GM12878 (cell line): ENCODE measurements at regions not wholly inside any gene's neighbourhood (a gene's known extent, or its start where the extent isn't known, plus 50 kb on each side); places are given as distances from the start of the nearest gene placed in this dataset.

Source experiments
- ATAC-seq: fragments of 200-7000 bp; cut with Tn5 transposase; 3 replicates; pipeline ENCODE4 v1.9.1; 2020; ENCODE audit warnings: mild to moderate bottlenecking, moderate library complexity
- BruUV-seq: library from RNA; stranded (reverse); fragments of 400-500 nt; replicated peaks from 2 replicates; lab custom pipeline; 2021; lab: Mats Ljungman, UMichigan
- CTCF ChIA-PET: fragments of 300-600 bp; sonication (Branson Sonifier 250); formaldehyde crosslinking; extraction: SDS; loops from one replicate; lab custom pipeline; 2021; ENCODE audit warnings: inconsistent platforms; lab: Yijun Ruan, JAX
- POLR2A ChIA-PET: fragments of 350-600 bp; formaldehyde crosslinking; extraction: SDS; loops from one replicate; lab custom pipeline; 2021; ENCODE audit warnings: inconsistent platforms; lab: Charles Lee
- RAD21 ChIA-PET: fragments of 300-600 bp; sonication (Branson Sonifier 250); formaldehyde crosslinking; loops from one replicate; lab custom pipeline; 2023; ENCODE audit warnings: antibody characterized with exemption; ENCODE audit not compliant: unreplicated experiment; lab: Charles Lee
- SMC1A ChIA-PET: fragments of 300-600 bp; sonication (Branson Sonifier 250); formaldehyde crosslinking; loops from one replicate; lab custom pipeline; 2023; ENCODE audit not compliant: unreplicated experiment, uncharacterized antibody; lab: Charles Lee
- DNase-seq: peaks from one replicate; pipeline ENCODE4 v3.0.0-alpha.2; 2011; ENCODE audit warnings: low read depth, low spot score
- FAIRE-seq: peaks from 3 replicates; lab custom pipeline; 2011; peaks lifted over from hg19 to GRCh38; lab: Jason Lieb, UNC
- H2AFZ ChIP-seq: 2 replicates; pipeline ENCODE4 v1.6.0; 2011; ENCODE audit warnings: low read depth, low read length, control low read depth; ENCODE audit not compliant: control insufficient read depth
- H3K27ac ChIP-seq: 2 replicates; pipeline ENCODE4 v1.5.1; 2011; ENCODE audit warnings: control low read depth; ENCODE audit not compliant: control insufficient read depth, insufficient read depth
- H3K27me3 ChIP-seq, 2 experiments: replicated peaks in 1 of 2; 2 replicates each; pipeline versions ENCODE4 v1.6.0 to v1.6.1; 2011; ENCODE audit warnings: low read length in 1 of 2; ENCODE audit not compliant: control insufficient read depth in 2 of 2, insufficient read depth in 2 of 2
- H3K36me3 ChIP-seq, 2 experiments: 2 replicates each; pipeline ENCODE4 v1.5.1; 2011; ENCODE audit warnings: low read length in 1 of 2; ENCODE audit not compliant: control insufficient read depth in 2 of 2, insufficient read depth in 2 of 2
- H3K4me1 ChIP-seq: 2 replicates; pipeline ENCODE4 v1.6.1; 2011; ENCODE audit warnings: mild to moderate bottlenecking, low read length, moderate library complexity, mixed read lengths; ENCODE audit not compliant: control insufficient read depth, insufficient read depth
- H3K4me2 ChIP-seq: 2 replicates; pipeline ENCODE4 v1.6.0; 2011; ENCODE audit warnings: control low read depth; ENCODE audit not compliant: control insufficient read depth, insufficient read depth
- H3K4me3 ChIP-seq: fragments of 200-600 bp; sonication (generic); 2 replicates; pipeline ENCODE4 v1.5.1; 2016
- H3K79me2 ChIP-seq: 2 replicates; pipeline ENCODE4 v1.6.0; 2011; ENCODE audit warnings: low read length; ENCODE audit not compliant: control insufficient read depth, insufficient read depth
- H3K9ac ChIP-seq: 2 replicates; pipeline ENCODE4 v1.8.0; 2011; ENCODE audit warnings: low read length, control low read depth, mixed read lengths; ENCODE audit not compliant: control insufficient read depth, insufficient read depth
- H3K9me3 ChIP-seq: replicated peaks from 3 replicates; pipeline ENCODE4 v1.5.1; 2011; ENCODE audit warnings: mild to moderate bottlenecking, low read length; ENCODE audit not compliant: control insufficient read depth, insufficient read depth
- H4K20me1 ChIP-seq: 2 replicates; pipeline ENCODE4 v1.6.0; 2011; ENCODE audit not compliant: control insufficient read depth, insufficient read depth
- BCL3 ChIP-seq: IDR thresholded peaks from 2 replicates; pipeline ENCODE4 v1.6.1; 2011; ENCODE audit warnings: borderline replicate concordance, low read depth, mild to moderate bottlenecking, moderate library complexity, low read length; ENCODE audit not compliant: insufficient read depth, poor library complexity, severe bottlenecking
- E2F4 ChIP-seq: IDR thresholded peaks from 2 replicates; pipeline ENCODE4 v1.6.1; 2012; ENCODE audit warnings: low read depth, low read length, improper control_type of control experiment
- EED ChIP-seq: sonication (generic); IDR thresholded peaks from 2 replicates; pipeline ENCODE4 v1.6.1; 2016; ENCODE audit warnings: antibody characterized with exemption, low read depth
- EZH2 ChIP-seq: IDR thresholded peaks from 2 replicates; pipeline ENCODE4 v1.6.1; 2012; ENCODE audit warnings: low read depth, mild to moderate bottlenecking, control low read depth, inconsistent platforms, low read length, borderline replicate concordance; ENCODE audit not compliant: control insufficient read depth
- MXI1 ChIP-seq: fragments of 150-350 bp; IDR thresholded peaks from 2 replicates; pipeline ENCODE4 v1.6.1; 2011; ENCODE audit warnings: low read depth, mild to moderate bottlenecking, inconsistent platforms, low read length, improper control_type of control experiment
- NFYB ChIP-seq: IDR thresholded peaks from 2 replicates; pipeline ENCODE4 v1.6.1; 2011; ENCODE audit warnings: low read depth, mild to moderate bottlenecking, low read length, improper control_type of control experiment, moderate library complexity; ENCODE audit not compliant: insufficient read depth
- RAD51 ChIP-seq: fragments of 450-650 bp; IDR thresholded peaks from 2 replicates; pipeline ENCODE4 v1.6.1; 2016; ENCODE audit warnings: moderate library complexity, mild to moderate bottlenecking, inconsistent platforms
- SIN3A ChIP-seq: IDR thresholded peaks from 2 replicates; pipeline ENCODE4 v1.6.1; 2012; ENCODE audit warnings: low read depth, low read length, improper control_type of control experiment
- SMARCA5 ChIP-seq: fragments of 450-650 bp; IDR thresholded peaks from 2 replicates; pipeline ENCODE4 v1.6.1; 2017; ENCODE audit warnings: mild to moderate bottlenecking
- SUZ12 ChIP-seq: fragments of 200-600 bp; sonication (generic); IDR thresholded peaks from one replicate; pipeline ENCODE4 v1.6.1; 2018; ENCODE audit warnings: antibody characterized with exemption, mild to moderate bottlenecking; ENCODE audit not compliant: unreplicated experiment
- TAF1 ChIP-seq: IDR thresholded peaks from 2 replicates; pipeline ENCODE4 v1.6.1; 2011; ENCODE audit warnings: mild to moderate bottlenecking, low read depth, low read length, borderline replicate concordance
- TCF3 ChIP-seq: IDR thresholded peaks from 2 replicates; pipeline ENCODE4 v1.6.1; 2012; ENCODE audit warnings: low read depth, mild to moderate bottlenecking, low read length, borderline replicate concordance; ENCODE audit not compliant: insufficient read depth
- YBX1 ChIP-seq: fragments of 450-650 bp; IDR thresholded peaks from 2 replicates; pipeline ENCODE4 v1.6.1; 2016; ENCODE audit warnings: antibody characterized with exemption
- ZBTB4 ChIP-seq: fragments of 450-650 bp; formaldehyde crosslinking; IDR thresholded peaks from 2 replicates; pipeline ENCODE4 v1.4.0; 2022; ENCODE audit warnings: mild to moderate bottlenecking, moderate library complexity
- ZSCAN29 ChIP-seq: fragments of 450-650 bp; IDR thresholded peaks from 2 replicates; pipeline ENCODE4 v1.6.1; 2017; ENCODE audit warnings: mild to moderate bottlenecking, moderate library complexity
- WGBS: methylation state at CpG from one replicate; pipeline ENCODE4 v1.1.6; 2016; ENCODE audit warnings: low lambda C conversion rate; ENCODE audit not compliant: insufficient replicate concordance, insufficient coverage; ENCODE audit errors: missing lambda C conversion rate; 5-methylcytosine and 5-hydroxymethylcytosine counted together
- in situ Hi-C: fragments of 300-500 bp; cut with MboI; formaldehyde crosslinking; loops from 9 replicates; pipeline ENCODE4 v1.14.3; 2018; ENCODE audit warnings: mixed read lengths
- intact Hi-C: fragments of 100-400 bp; cut with micrococcal nuclease; formaldehyde crosslinking; loops from one replicate; pipeline ENCODE4 v1.14.2; 2022; ENCODE audit not compliant: unreplicated experiment

- Histone ChIP-seq H3K27ac (no peak overlapping the region), H4K20me1 (no peaks in the 10 kb centered on the region), H3K9ac (no peak overlapping the region), H2AFZ (no peak overlapping the region), H3K9me3 (no peaks in the 10 kb centered on the region), H3K27me3 (no peaks in the 10 kb centered on the region), H3K36me3 (no peaks in the 10 kb centered on the region), H3K4me1 (no peaks in the 10 kb centered on the region), H3K4me2 (no peak overlapping the region), H3K4me3 (no peak overlapping the region), H3K79me2 (no peaks in the 10 kb centered on the region)
- intact Hi-C loops, result no loop called here
- ChIA-PET CTCF (no interaction called here), RAD21 (no interaction called here), SMC1A (interaction anchor here (0.6 kb wide), 1 partner anchor 345 kb away, joined by 3 read pairs; no protein-coding TSS in a partner anchor), POLR2A (no interaction called here)
- DNase-seq (no peak), FAIRE-seq (no peak), ATAC-seq (no peak)
- in situ Hi-C loops, result no loop called here
- WGBS, result 0% methylated on average over 3 of the region's 3 CpGs
- BruUV-seq, result no TSS peak
- TF ChIP-seq SUZ12 (no peak), ZSCAN29 (no peak), RAD51 (no peak), MXI1 (no peak), NFYB (no peak), SMARCA5 (no peak), E2F4 (no peak), EED (no peak), BCL3 (no peak), YBX1 (no peak), EZH2 (no peak), ZBTB4 (CRISPR knock-in tag) (no peak), TCF3 (no peak), SIN3A (no peak), TAF1 (no peak)
Observed at GRCh38 chr9:79461712-79462111, 110.1 kb upstream of the TLE4 start.
